ENCODE measurements at regions not wholly inside any gene's neighbourhood (a gene's known extent, or its start where the extent isn't known, plus 50 kb on each side); places are given as distances from the start of the nearest gene placed in this dataset.

GRCh38 chr2:217157581-217157980 lies 297.7 kb upstream of the TNP1 start:
- H3K4me3 Mint-ChIP-seq, result no peak overlapping the region
- H3K27ac Mint-ChIP-seq, result no peak overlapping the region
- H3K36me3 Mint-ChIP-seq, result no peaks in the 10 kb centered on the region
- H3K4me1 Mint-ChIP-seq, result peaks cover 0 to 1% (median 0%) of the 10 kb centered on the region in 3 donors
- peaks cover 24% of the 10 kb centered on the region for H3K27me3 Mint-ChIP-seq
- peaks cover 0 to 3% (median 0%) of the 10 kb centered on the region in 3 donors for H3K9me3 Mint-ChIP-seq

- Mint-ChIP-seq H3K36me3 (no peaks in the 10 kb centered on the region), H3K4me3 (no peak overlapping the region), H3K27me3 (peaks cover 19% of the 10 kb centered on the region), H3K4me1 (peaks cover 0 to 1% (median 0%) of the 10 kb centered on the region in 3 donors), H3K27ac (no peak overlapping the region), H3K9me3 (peaks cover 0 to 3% (median 0%) of the 10 kb centered on the region in 3 donors)
These were observed 296.9 kb upstream of the TNP1 start for GRCh38 chr2:217156801-217157200.

GRCh38 chr2:217154923-217155322 lies 295.1 kb upstream of the TNP1 start:
- Mint-ChIP-seq H3K4me1 (no peaks in the 10 kb centered on the region), H3K4me3 (no peak overlapping the region), H3K27me3 (peaks cover 9% of the 10 kb centered on the region), H3K36me3 (no peaks in the 10 kb centered on the region), H3K9me3 (peaks cover 0 to 3% (median 0%) of the 10 kb centered on the region in 3 donors), H3K27ac (no peak overlapping the region)

GRCh38 chr2:217153510-217153909 lies 293.6 kb upstream of the TNP1 start:
- no peaks in the 10 kb centered on the region for H3K4me1 Mint-ChIP-seq
- no peaks in the 10 kb centered on the region for H3K36me3 Mint-ChIP-seq
- no peak overlapping the region for H3K4me3 Mint-ChIP-seq
- peaks cover 0 to 3% (median 0%) of the 10 kb centered on the region in 3 donors for H3K9me3 Mint-ChIP-seq
- peak overlapping the region in 1 of 3 donors; percentile 24 for H3K27ac Mint-ChIP-seq
- H3K27me3 Mint-ChIP-seq, result peaks cover 5% of the 10 kb centered on the region

- H3K4me1 Mint-ChIP-seq, result no peaks in the 10 kb centered on the region
- H3K4me3 Mint-ChIP-seq, result no peak overlapping the region
- peak overlapping the region in 1 of 3 donors; percentile 18 for H3K27ac Mint-ChIP-seq
- no peaks in the 10 kb centered on the region for H3K36me3 Mint-ChIP-seq
- peaks cover 0 to under 1% (median 0%) of the 10 kb centered on the region in 3 donors for H3K9me3 Mint-ChIP-seq
- H3K27me3 Mint-ChIP-seq, result peaks cover 6% of the 10 kb centered on the region
These were observed 293.0 kb upstream of the TNP1 start for GRCh38 chr2:217152831-217153230.

GRCh38 chr2:217151509-217152206 lies 291.8 kb upstream of the TNP1 start:
- Mint-ChIP-seq H3K9me3 (no peaks in the 10 kb centered on the region), H3K27ac (no peak overlapping the region), H3K36me3 (no peaks in the 10 kb centered on the region), H3K4me3 (no peak overlapping the region), H3K4me1 (no peaks in the 10 kb centered on the region), H3K27me3 (peaks cover 3% of the 10 kb centered on the region)

GRCh38 chr2:217150236-217150635 lies 290.4 kb upstream of the TNP1 start:
- no peak overlapping the region for H3K4me3 Mint-ChIP-seq
- H3K27me3 Mint-ChIP-seq, result peaks cover 3% of the 10 kb centered on the region
- no peak overlapping the region for H3K27ac Mint-ChIP-seq

GRCh38 chr2:217149087-217149660 lies 289.3 kb upstream of the TNP1 start:
- H3K4me1 Mint-ChIP-seq, result no peaks in the 10 kb centered on the region
- peaks cover 3% of the 10 kb centered on the region for H3K27me3 Mint-ChIP-seq

More at GRCh38 chr2:217150236-217150635, 290.4 kb upstream of the TNP1 start:
- no peaks in the 10 kb centered on the region for H3K36me3 Mint-ChIP-seq
- no peaks in the 10 kb centered on the region for H3K4me1 Mint-ChIP-seq
- H3K9me3 Mint-ChIP-seq, result no peaks in the 10 kb centered on the region

GRCh38 chr2:217147818-217148217 lies 288.0 kb upstream of the TNP1 start:
- Mint-ChIP-seq H3K36me3 (no peaks in the 10 kb centered on the region), H3K9me3 (no peaks in the 10 kb centered on the region), H3K4me3 (no peak overlapping the region), H3K27me3 (peaks cover 3% of the 10 kb centered on the region), H3K4me1 (no peaks in the 10 kb centered on the region), H3K27ac (no peak overlapping the region)

More at GRCh38 chr2:217149087-217149660, 289.3 kb upstream of the TNP1 start:
- no peaks in the 10 kb centered on the region for H3K36me3 Mint-ChIP-seq
- H3K9me3 Mint-ChIP-seq, result no peaks in the 10 kb centered on the region
- H3K27ac Mint-ChIP-seq, result no peak overlapping the region
- no peak overlapping the region for H3K4me3 Mint-ChIP-seq

- no peak overlapping the region for H3K4me3 Mint-ChIP-seq
- H3K9me3 Mint-ChIP-seq, result peaks cover 0 to 7% (median 0%) of the 10 kb centered on the region in 3 donors
- H3K27ac Mint-ChIP-seq, result no peak overlapping the region
- H3K27me3 Mint-ChIP-seq, result peaks cover 3% of the 10 kb centered on the region
- no peaks in the 10 kb centered on the region for H3K4me1 Mint-ChIP-seq
- no peaks in the 10 kb centered on the region for H3K36me3 Mint-ChIP-seq
These were observed 287.1 kb upstream of the TNP1 start for GRCh38 chr2:217146956-217147355.

- no peak overlapping the region for H3K4me3 Mint-ChIP-seq
- H3K36me3 Mint-ChIP-seq, result no peaks in the 10 kb centered on the region
- H3K9me3 Mint-ChIP-seq, result peaks cover 5 to 17% (median 17%) of the 10 kb centered on the region in 3 donors
- no peaks in the 10 kb centered on the region for H3K4me1 Mint-ChIP-seq
- no peak overlapping the region for H3K27ac Mint-ChIP-seq
- H3K27me3 Mint-ChIP-seq, result no peaks in the 10 kb centered on the region
These were observed 282.9 kb upstream of the TNP1 start for GRCh38 chr2:217142649-217143266.

GRCh38 chr2:217138284-217138683 lies 278.4 kb upstream of the TNP1 start:
- Mint-ChIP-seq H3K36me3 (no peaks in the 10 kb centered on the region), H3K9me3 (peaks cover 8 to 19% (median 18%) of the 10 kb centered on the region in 3 donors), H3K4me1 (no peaks in the 10 kb centered on the region), H3K27me3 (no peaks in the 10 kb centered on the region), H3K27ac (no peak overlapping the region), H3K4me3 (no peak overlapping the region)

GRCh38 chr2:217127744-217128143 lies 267.9 kb upstream of the TNP1 start:
- H3K36me3 Mint-ChIP-seq, result no peaks in the 10 kb centered on the region
- no peak overlapping the region for H3K27ac Mint-ChIP-seq
- H3K9me3 Mint-ChIP-seq, result peaks cover 0 to 4% (median 3%) of the 10 kb centered on the region in 3 donors
- H3K4me3 Mint-ChIP-seq, result no peak overlapping the region
- H3K4me1 Mint-ChIP-seq, result no peaks in the 10 kb centered on the region
- peaks cover 6% of the 10 kb centered on the region for H3K27me3 Mint-ChIP-seq

GRCh38 chr2:217125014-217125413 lies 265.1 kb upstream of the TNP1 start:
- Mint-ChIP-seq H3K27me3 (peaks cover 12% of the 10 kb centered on the region), H3K36me3 (no peaks in the 10 kb centered on the region), H3K9me3 (peaks cover 0 to 4% (median 3%) of the 10 kb centered on the region in 3 donors), H3K27ac (no peak overlapping the region), H3K4me1 (no peaks in the 10 kb centered on the region), H3K4me3 (no peak overlapping the region)

GRCh38 chr2:217124050-217124449 lies 264.2 kb upstream of the TNP1 start:
- Mint-ChIP-seq H3K27me3 (peaks cover 12% of the 10 kb centered on the region), H3K36me3 (no peaks in the 10 kb centered on the region), H3K4me1 (no peaks in the 10 kb centered on the region), H3K4me3 (no peak overlapping the region), H3K9me3 (peaks cover 0 to 4% (median 3%) of the 10 kb centered on the region in 3 donors), H3K27ac (no peak overlapping the region)

All from IgD-negative memory B cell (primary cell).